Parathyroid adenoma (tissue), 2 donors: ENCODE measurements at regions not wholly inside any gene's neighbourhood (a gene's known extent, or its start where the extent isn't known, plus 50 kb on each side); places are given as distances from the start of the nearest gene placed in this dataset.

ENCODE experiments used
- H2AFZ ChIP-seq: fragments of 300-600 bp; sonication (generic); one replicate; pipeline ENCODE4 v1.7.0; 2017; ENCODE audit warnings: antibody characterized with exemption, mild to moderate bottlenecking
- H3K27ac ChIP-seq: fragments of 300-600 bp; sonication (generic); one replicate; pipeline ENCODE4 v1.7.0; 2017
- H3K27me3 ChIP-seq: fragments of 300-600 bp; sonication (generic); one replicate; pipeline ENCODE4 v1.7.0; 2017; ENCODE audit warnings: low read length; ENCODE audit not compliant: control insufficient read depth, insufficient read depth
- H3K36me3 ChIP-seq: fragments of 300-600 bp; sonication (generic); one replicate; pipeline ENCODE4 v1.7.0; 2017; ENCODE audit warnings: low read length; ENCODE audit not compliant: control insufficient read depth, insufficient read depth
- H3K4me1 ChIP-seq: fragments of 300-600 bp; sonication (generic); one replicate; pipeline ENCODE4 v1.7.0; 2017; ENCODE audit warnings: control low read depth
- H3K4me2 ChIP-seq: fragments of 300-600 bp; sonication (generic); one replicate; pipeline ENCODE4 v1.7.0; 2017; ENCODE audit warnings: low read length
- H3K4me3 ChIP-seq: fragments of 300-600 bp; sonication (generic); one replicate; pipeline ENCODE4 v1.7.0; 2017; ENCODE audit warnings: low read depth, low read length
- H3K79me2 ChIP-seq: fragments of 300-600 bp; sonication (generic); one replicate; pipeline ENCODE4 v1.7.0; 2017; ENCODE audit warnings: control low read depth
- H3K9ac ChIP-seq: fragments of 300-600 bp; sonication (generic); one replicate; pipeline ENCODE4 v1.7.0; 2017; ENCODE audit warnings: mild to moderate bottlenecking
- H3K9me3 ChIP-seq: fragments of 300-600 bp; sonication (generic); one replicate; pipeline ENCODE4 v1.7.0; 2017; ENCODE audit warnings: low read length; ENCODE audit not compliant: control insufficient read depth
- CTCF ChIP-seq: fragments of 300-600 bp; sonication (generic); IDR thresholded peaks from one replicate; pipeline ENCODE4 v1.7.0; 2017; ENCODE audit warnings: antibody characterized with exemption, mild to moderate bottlenecking
- donor health status: primary hyperparathyroidism.

GRCh38 chr16:35572186-35572585, 2112.8 kb downstream of the TP53TG3F start:
- no peak overlapping the region for H3K27ac ChIP-seq
- H3K9me3 ChIP-seq = no peaks in the 10 kb centered on the region
- H3K9ac ChIP-seq = no peak overlapping the region
- no peaks in the 10 kb centered on the region for H3K27me3 ChIP-seq
- H2AFZ ChIP-seq = no peak overlapping the region
- H3K4me3 ChIP-seq = no peak overlapping the region
- TF ChIP-seq CTCF = no peak
- no peaks in the 10 kb centered on the region for H3K36me3 ChIP-seq
- H3K4me2 ChIP-seq = no peak overlapping the region
- no peaks in the 10 kb centered on the region for H3K79me2 ChIP-seq
- H3K4me1 ChIP-seq = no peaks in the 10 kb centered on the region

- H3K9me3 ChIP-seq = no peaks in the 10 kb centered on the region
- no peak for TF ChIP-seq CTCF
- no peak overlapping the region for H3K4me2 ChIP-seq
- no peaks in the 10 kb centered on the region for H3K4me1 ChIP-seq
- no peak overlapping the region for H3K9ac ChIP-seq
- H3K4me3 ChIP-seq = no peak overlapping the region
- H3K27me3 ChIP-seq = no peaks in the 10 kb centered on the region
- H3K36me3 ChIP-seq = no peaks in the 10 kb centered on the region
- H2AFZ ChIP-seq = no peak overlapping the region
- H3K79me2 ChIP-seq = no peaks in the 10 kb centered on the region
- H3K27ac ChIP-seq = no peak overlapping the region
Observed at GRCh38 chr16:35573407-35573806, 2114.0 kb downstream of the TP53TG3F start.

DNA sequence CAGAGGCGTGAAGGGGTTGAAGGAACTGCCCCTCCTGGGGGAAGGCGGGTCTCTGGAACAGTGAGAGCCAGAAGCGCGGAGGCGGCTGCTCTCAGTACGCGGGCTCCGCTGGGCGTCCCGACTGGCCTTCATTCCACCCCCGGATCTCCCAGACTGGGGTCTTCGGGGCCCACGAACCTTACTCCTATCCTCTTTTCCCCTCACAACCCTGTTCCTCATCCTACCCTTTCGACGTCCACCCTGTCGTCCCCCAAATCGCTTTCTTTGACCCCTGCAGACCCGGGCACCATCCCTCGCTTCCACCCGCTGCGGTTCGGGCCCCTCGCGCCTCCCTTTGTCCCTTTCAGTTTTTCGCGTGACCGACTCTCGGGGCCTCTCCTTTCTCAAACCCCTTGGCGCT, 2114.6 kb downstream of the TP53TG3F start:
- Histone ChIP-seq H2AFZ (no peak overlapping the region), H3K9ac (no peak overlapping the region), H3K79me2 (no peaks in the 10 kb centered on the region), H3K27ac (no peak overlapping the region), H3K9me3 (no peaks in the 10 kb centered on the region), H3K4me2 (no peak overlapping the region), H3K36me3 (no peaks in the 10 kb centered on the region), H3K4me1 (no peaks in the 10 kb centered on the region), H3K4me3 (no peak overlapping the region), H3K27me3 (no peaks in the 10 kb centered on the region)
- TF ChIP-seq CTCF = no peak

DNA sequence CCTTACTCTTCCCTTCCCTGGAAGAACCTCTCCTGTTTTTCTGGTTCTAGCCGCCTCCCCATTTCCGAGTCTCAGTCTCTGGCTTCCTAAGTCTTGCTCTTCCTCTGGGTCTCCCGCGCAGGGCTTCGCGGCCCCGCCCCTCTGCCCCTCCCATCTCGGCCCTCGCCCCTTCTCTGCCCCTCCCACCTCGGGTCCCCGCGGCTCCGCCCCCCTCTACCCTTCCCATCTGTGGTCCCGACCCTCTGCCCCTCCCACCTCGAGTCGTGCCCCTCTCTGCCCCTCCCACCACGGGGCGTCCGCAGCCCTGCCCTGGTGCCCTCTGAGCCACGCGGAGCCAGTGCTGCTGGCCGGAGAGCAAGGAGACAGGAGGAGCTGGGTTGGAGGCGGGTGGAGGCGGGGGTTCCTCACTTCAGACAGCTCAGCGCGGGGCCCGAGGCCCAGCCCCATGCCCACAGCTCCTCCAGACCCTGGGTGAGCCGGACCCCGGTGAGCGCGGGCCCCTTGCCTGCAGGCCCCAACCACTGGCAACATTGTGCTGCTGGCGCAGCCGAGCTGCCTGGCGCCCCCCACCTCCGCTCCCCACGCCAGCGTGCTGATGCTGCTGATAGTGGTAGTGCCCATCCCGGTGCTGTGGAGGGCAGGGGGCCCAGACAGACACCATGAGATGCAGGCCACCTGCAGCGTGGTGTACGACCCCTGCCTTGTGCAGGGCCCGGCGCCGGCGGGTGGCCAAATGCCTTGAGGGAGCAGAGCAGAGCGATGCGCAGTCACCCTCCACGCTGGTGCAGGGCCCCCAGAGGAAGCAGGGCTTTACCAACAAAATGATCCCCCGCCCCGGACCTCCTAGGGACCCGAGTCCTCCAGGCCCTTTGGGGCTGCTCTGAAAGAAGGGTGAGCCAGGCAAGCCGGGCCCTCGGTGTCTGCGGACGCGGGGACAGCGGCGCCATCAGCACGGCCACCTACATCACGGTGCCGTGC, 2115.3 kb downstream of the TP53TG3F start:
- no peak for TF ChIP-seq CTCF
- Histone ChIP-seq H3K9me3 (no peaks in the 10 kb centered on the region), H2AFZ (no peak overlapping the region), H3K4me1 (no peaks in the 10 kb centered on the region), H3K79me2 (no peaks in the 10 kb centered on the region), H3K27me3 (no peaks in the 10 kb centered on the region), H3K9ac (no peak overlapping the region), H3K36me3 (no peaks in the 10 kb centered on the region), H3K4me3 (no peak overlapping the region), H3K27ac (no peak overlapping the region), H3K4me2 (no peak overlapping the region)

DNA sequence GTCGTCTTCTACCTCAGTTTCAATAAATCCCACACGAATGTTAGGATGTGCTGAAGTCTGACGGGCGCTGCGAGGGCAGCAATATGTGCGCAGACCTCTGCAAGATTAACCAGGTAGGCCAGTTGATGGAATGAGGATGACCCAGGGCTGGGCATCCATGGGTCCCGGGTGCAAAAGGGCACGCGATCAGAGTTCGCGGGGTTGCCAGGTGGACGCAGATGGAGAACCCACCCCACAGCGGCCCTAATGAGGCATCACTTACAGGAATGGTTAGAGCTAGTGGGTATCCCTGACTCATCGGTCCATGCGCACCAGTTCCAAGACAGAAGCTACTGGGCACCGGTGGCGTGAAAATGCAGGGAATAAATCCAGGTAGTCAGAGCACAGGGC, 2116.0 kb downstream of the TP53TG3F start:
- no peak overlapping the region for H3K9ac ChIP-seq
- no peak overlapping the region for H3K4me3 ChIP-seq
- H3K79me2 ChIP-seq = no peaks in the 10 kb centered on the region
- TF ChIP-seq CTCF = no peak
- no peak overlapping the region for H2AFZ ChIP-seq
- no peaks in the 10 kb centered on the region for H3K36me3 ChIP-seq
- H3K4me2 ChIP-seq = no peak overlapping the region
- no peaks in the 10 kb centered on the region for H3K9me3 ChIP-seq
- H3K27ac ChIP-seq = no peak overlapping the region
- H3K27me3 ChIP-seq = no peaks in the 10 kb centered on the region
- H3K4me1 ChIP-seq = no peaks in the 10 kb centered on the region
